Activated CD4-positive, alpha-beta T cell treated with anti-CD3 and anti-CD28 coated beads for 36 hours (primary cell): ENCODE measurements at regions not wholly inside any gene's neighbourhood (a gene's known extent, or its start where the extent isn't known, plus 50 kb on each side); places are given as distances from the start of the nearest gene placed in this dataset.
"Not testable (repeated sequence)": the region's sequence is repeated elsewhere in the genome, so short reads cannot be mapped to it uniquely, and the experiment has no call there.

Experiments
- ATAC-seq: fragments of 200-7000 bp; cut with Tn5 transposase; one replicate; pipeline ENCODE4 v1.10.0; 2021; ENCODE audit warnings: mild to moderate bottlenecking, moderate library complexity
- CTCF ChIA-PET: fragments of 350-600 bp; sonication (Branson Sonifier 250); formaldehyde crosslinking; loops from one replicate; lab custom pipeline; 2021; ENCODE audit warnings: antibody characterized with exemption; lab: Charles Lee
- POLR2A ChIA-PET: fragments of 350-600 bp; sonication (Branson Sonifier 250); formaldehyde crosslinking; loops from one replicate; lab custom pipeline; 2021; ENCODE audit warnings: antibody characterized with exemption, inconsistent platforms; lab: Charles Lee
- DNase-seq: peaks from one replicate; pipeline ENCODE4 v3.0.0-alpha.2; 2020
- H3K27ac Mint-ChIP-seq: one replicate; pipeline ENCODE4 v1.8.0; 2021; ENCODE audit warnings: mixed read lengths
- H3K27me3 Mint-ChIP-seq: one replicate; pipeline ENCODE4 v1.8.0; 2021; ENCODE audit warnings: mixed read lengths
- H3K36me3 Mint-ChIP-seq: one replicate; pipeline ENCODE4 v1.8.0; 2021; ENCODE audit warnings: low read depth, mixed read lengths
- H3K4me1 Mint-ChIP-seq: one replicate; pipeline ENCODE4 v1.8.0; 2021; ENCODE audit warnings: mixed read lengths
- H3K4me3 Mint-ChIP-seq: one replicate; pipeline ENCODE4 v1.8.0; 2021; ENCODE audit warnings: mild to moderate bottlenecking, moderate library complexity, mixed read lengths
- H3K9me3 Mint-ChIP-seq: one replicate; pipeline ENCODE4 v1.8.0; 2021; ENCODE audit warnings: low read depth, mixed read lengths
- intact Hi-C, 2 experiments: fragments of 100-400 bp; cut with DNase I in 1 of 2; cut with micrococcal nuclease in 1 of 2; formaldehyde crosslinking; loops; one replicate each; pipeline versions ENCODE4 v1.14.2 to v1.15.1; 2022 to 2024; cut with DNase I, micrococcal nuclease

DNA sequence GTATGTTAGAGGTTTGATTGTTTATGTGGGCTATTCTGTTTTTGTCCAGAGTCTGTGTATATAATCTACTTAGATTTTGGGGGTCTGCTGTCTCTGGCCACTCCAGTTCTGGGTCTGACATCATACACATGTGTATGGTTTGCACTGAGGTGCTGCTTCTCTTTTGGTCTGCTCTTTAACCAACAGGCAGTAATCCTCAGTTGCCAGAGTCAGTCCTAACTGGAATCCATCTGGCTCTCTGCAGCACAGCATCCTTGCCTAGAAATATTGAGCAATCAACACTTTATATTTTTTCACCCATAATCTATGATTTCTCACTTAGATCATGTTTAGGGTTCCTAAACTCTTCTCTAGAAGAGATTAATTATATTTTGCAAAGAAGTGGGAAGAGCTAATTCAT is 98.3 kb upstream of the SFRP2 start:
- peaks cover 12% of the 10 kb centered on the region for H3K27me3 Mint-ChIP-seq
- peaks cover 3% of the 10 kb centered on the region for H3K9me3 Mint-ChIP-seq
- no peak overlapping the region for H3K27ac Mint-ChIP-seq
- no peaks in the 10 kb centered on the region for H3K36me3 Mint-ChIP-seq
- ATAC-seq (no peak), DNase-seq (no peak)
- intact Hi-C loops, result no loop called here
- POLR2A ChIA-PET, result no interaction called here
- CTCF ChIA-PET, result interaction anchor here (0.6 kb wide), 1 partner anchor 76 kb away, joined by 3 read pairs; no protein-coding TSS in a partner anchor
- no peaks in the 10 kb centered on the region for H3K4me1 Mint-ChIP-seq
- H3K4me3 Mint-ChIP-seq, result no peak overlapping the region

- Mint-ChIP-seq H3K36me3 (no peaks in the 10 kb centered on the region), H3K27me3 (peaks cover 7% of the 10 kb centered on the region), H3K4me3 (no peak overlapping the region), H3K4me1 (no peaks in the 10 kb centered on the region), H3K27ac (no peak overlapping the region), H3K9me3 (peaks cover 19% of the 10 kb centered on the region)
- CTCF ChIA-PET, result no interaction called here
- DNase-seq (no peak), ATAC-seq (no peak)
- POLR2A ChIA-PET, result no interaction called here
- intact Hi-C loops, result no loop called here
These were observed 95.4 kb upstream of the SFRP2 start for GRCh38 chr4:153884325-153884724.

DNA sequence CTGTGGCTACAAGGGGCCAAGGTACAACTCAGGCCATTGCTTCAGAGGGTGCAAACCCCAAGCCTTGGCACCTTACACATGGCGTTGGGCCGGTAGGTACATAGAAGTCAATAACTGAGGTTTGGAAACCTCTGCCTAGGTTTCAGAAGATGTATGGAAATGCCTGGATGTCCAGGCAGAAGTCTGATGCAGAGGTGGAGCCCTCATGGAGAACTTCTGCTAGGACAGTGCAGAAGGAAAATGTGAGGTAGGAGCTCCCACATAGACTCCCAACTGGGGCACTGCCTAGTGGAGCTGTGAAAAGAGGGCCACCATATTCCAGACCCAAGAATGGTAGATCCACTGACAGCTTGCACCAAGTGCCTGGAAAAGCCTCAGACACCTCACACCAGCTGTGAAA is 92.1 kb upstream of the SFRP2 start:
- ATAC-seq (no peak), DNase-seq (no peak)
- intact Hi-C loops, result no loop called here
- no peaks in the 10 kb centered on the region for H3K36me3 Mint-ChIP-seq
- POLR2A ChIA-PET, result no interaction called here
- peaks cover 6% of the 10 kb centered on the region for H3K27me3 Mint-ChIP-seq
- no peaks in the 10 kb centered on the region for H3K4me1 Mint-ChIP-seq
- H3K4me3 Mint-ChIP-seq, result no peak overlapping the region
- peaks cover 19% of the 10 kb centered on the region for H3K9me3 Mint-ChIP-seq
- no peak overlapping the region for H3K27ac Mint-ChIP-seq
- CTCF ChIA-PET, result no interaction called here

- ATAC-seq (no peak), DNase-seq (no peak)
- intact Hi-C loops, result no loop called here
- peaks cover 14% of the 10 kb centered on the region for H3K27me3 Mint-ChIP-seq
- H3K27ac Mint-ChIP-seq, result no peak overlapping the region
- no peaks in the 10 kb centered on the region for H3K36me3 Mint-ChIP-seq
- H3K9me3 Mint-ChIP-seq, result peaks cover 19% of the 10 kb centered on the region
- ChIA-PET POLR2A (no interaction called here), CTCF (no interaction called here)
- no peaks in the 10 kb centered on the region for H3K4me1 Mint-ChIP-seq
- H3K4me3 Mint-ChIP-seq, result no peak overlapping the region
These were observed 89.0 kb upstream of the SFRP2 start for GRCh38 chr4:153877898-153878297.

GRCh38 chr4:153873741-153874140 is 84.9 kb upstream of the SFRP2 start:
- H3K27me3 Mint-ChIP-seq, result peaks cover 21% of the 10 kb centered on the region
- peaks cover under 1% of the 10 kb centered on the region for H3K36me3 Mint-ChIP-seq
- ChIA-PET POLR2A (interaction anchor here (0.7 kb wide), 1 partner anchor 274 kb away, joined by 3 read pairs; no protein-coding TSS in a partner anchor), CTCF (no interaction called here)
- H3K4me1 Mint-ChIP-seq, result no peaks in the 10 kb centered on the region
- DNase-seq, result no peak
- H3K4me3 Mint-ChIP-seq, result no peak overlapping the region
- ATAC-seq, result no peak
- H3K9me3 Mint-ChIP-seq, result peaks cover under 1% of the 10 kb centered on the region
- H3K27ac Mint-ChIP-seq, result no peak overlapping the region
- intact Hi-C loops, result no loop called here

GRCh38 chr4:153866766-153867165 is 77.9 kb upstream of the SFRP2 start:
- peaks cover 12% of the 10 kb centered on the region for H3K36me3 Mint-ChIP-seq
- intact Hi-C loops, POLR2A ChIA-PET: not testable (repeated sequence)

DNA sequence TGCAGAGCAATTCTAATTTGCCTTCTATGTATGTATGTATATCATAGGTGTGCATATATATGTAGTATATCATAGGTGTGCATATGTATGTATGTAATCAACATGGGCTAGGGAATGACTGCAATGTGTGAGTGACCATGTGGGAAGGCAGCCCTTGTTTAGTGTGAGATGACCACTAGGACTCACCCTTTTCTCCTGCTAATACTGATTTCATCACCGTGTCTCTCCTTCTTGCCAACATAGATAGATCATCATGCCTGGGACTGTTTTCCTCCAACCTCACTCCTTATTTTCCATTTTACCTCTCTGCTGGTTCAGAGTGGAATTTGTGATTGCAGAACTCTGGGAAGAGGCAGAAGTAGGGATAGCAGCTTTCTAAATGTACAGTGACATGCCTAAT is 63.6 kb upstream of the SFRP2 start:
- ChIA-PET CTCF (no interaction called here), POLR2A (no interaction called here)
- H3K27me3 Mint-ChIP-seq, result peaks cover 29% of the 10 kb centered on the region
- H3K4me1 Mint-ChIP-seq, result no peaks in the 10 kb centered on the region
- no peak overlapping the region for H3K27ac Mint-ChIP-seq
- intact Hi-C loops, result no loop called here
- ATAC-seq (no peak), DNase-seq (no peak)
- no peaks in the 10 kb centered on the region for H3K36me3 Mint-ChIP-seq
- H3K4me3 Mint-ChIP-seq, result no peak overlapping the region
- peaks cover 14% of the 10 kb centered on the region for H3K9me3 Mint-ChIP-seq

More at GRCh38 chr4:153866766-153867165, 77.9 kb upstream of the SFRP2 start:
- H3K4me3 Mint-ChIP-seq, DNase-seq, H3K4me1 Mint-ChIP-seq, ATAC-seq, CTCF ChIA-PET, H3K27ac Mint-ChIP-seq: not testable (repeated sequence)
- peaks cover 46% of the 10 kb centered on the region for H3K9me3 Mint-ChIP-seq
- peaks cover 17% of the 10 kb centered on the region for H3K27me3 Mint-ChIP-seq

DNA sequence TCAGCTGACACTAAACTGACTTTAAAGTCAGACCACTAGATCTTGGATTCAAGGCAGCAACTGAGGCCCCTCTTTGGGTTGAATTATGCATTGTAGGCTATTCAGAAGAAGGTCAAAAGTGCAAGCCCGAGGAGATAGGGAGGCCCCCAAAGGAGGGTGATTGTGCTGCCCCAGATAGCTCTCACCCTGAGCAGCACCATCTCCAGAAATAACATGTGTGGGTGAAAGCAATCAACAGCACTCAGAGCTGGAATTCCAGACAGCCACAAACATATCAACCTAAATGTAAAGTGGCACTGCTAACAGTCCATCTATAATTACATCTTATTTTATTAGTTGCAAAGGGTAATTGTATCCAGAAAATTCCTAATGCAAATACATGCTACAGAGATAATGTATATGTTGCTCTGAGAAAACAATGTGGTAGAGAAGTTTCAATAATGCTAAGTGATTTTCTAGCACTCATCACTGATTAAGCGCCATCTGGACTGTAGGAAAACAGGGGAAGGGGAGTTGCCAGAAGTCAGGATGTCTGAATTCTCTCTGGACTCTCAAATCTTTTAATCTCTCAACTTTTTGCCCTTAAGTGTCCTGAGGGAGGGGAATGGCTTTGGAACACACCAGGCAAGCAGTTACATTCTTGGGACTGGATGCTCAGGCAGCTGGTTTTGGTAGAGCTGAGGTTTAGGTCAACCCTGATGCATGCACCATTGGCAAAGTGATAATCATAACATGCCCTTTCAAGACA is 61.8 kb upstream of the SFRP2 start:
- intact Hi-C loops, result no loop called here
- Mint-ChIP-seq H3K27ac (no peak overlapping the region), H3K9me3 (peaks cover 12% of the 10 kb centered on the region), H3K27me3 (peaks cover 23% of the 10 kb centered on the region), H3K36me3 (no peaks in the 10 kb centered on the region), H3K4me3 (no peak overlapping the region), H3K4me1 (no peaks in the 10 kb centered on the region)
- ATAC-seq (no peak), DNase-seq (no peak)
- POLR2A ChIA-PET, result no interaction called here
- CTCF ChIA-PET, result interaction anchor here (0.6 to 1.2 kb wide), 3 partner anchors 13 to 63 kb away, joined by 3 to 4 read pairs (median 3); no protein-coding TSS in a partner anchor

DNA sequence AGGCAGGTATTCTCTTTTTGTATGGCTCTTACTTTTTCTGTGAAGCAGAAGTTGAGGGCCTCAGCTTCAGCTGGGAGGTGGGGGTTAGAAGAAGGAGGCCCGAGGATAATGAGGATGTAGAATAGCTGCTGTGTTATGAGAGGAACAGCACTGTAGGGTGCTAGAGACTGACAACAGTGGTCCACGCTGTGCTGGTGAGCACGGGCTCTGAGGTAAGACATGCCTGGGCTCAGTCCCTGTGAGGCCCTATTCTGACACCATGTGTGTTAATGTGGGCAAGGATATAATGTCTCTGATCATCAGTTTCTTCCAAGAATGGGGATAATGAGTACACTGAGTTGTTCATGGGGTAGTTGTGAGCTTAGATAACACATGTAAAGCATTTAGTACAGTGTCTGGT is 55.3 kb upstream of the SFRP2 start:
- no peak overlapping the region for H3K4me3 Mint-ChIP-seq
- H3K27me3 Mint-ChIP-seq, result peaks cover 8% of the 10 kb centered on the region
- ATAC-seq (no peak), DNase-seq (no peak)
- ChIA-PET CTCF (no interaction called here), POLR2A (interaction anchor here (0.7 kb wide), 1 partner anchor 705 kb away, joined by 4 read pairs; no protein-coding TSS in a partner anchor)
- H3K36me3 Mint-ChIP-seq, result no peaks in the 10 kb centered on the region
- intact Hi-C loops, result no loop called here
- no peaks in the 10 kb centered on the region for H3K4me1 Mint-ChIP-seq
- H3K9me3 Mint-ChIP-seq, result peaks cover 4% of the 10 kb centered on the region
- no peak overlapping the region for H3K27ac Mint-ChIP-seq
